Loucy (cell line): ENCODE measurements at regions not wholly inside any gene's neighbourhood (a gene's known extent, or its start where the extent isn't known, plus 50 kb on each side); places are given as distances from the start of the nearest gene placed in this dataset.

Experiments used
- H2AFZ ChIP-seq: fragments of 200-600 bp; sonication (generic); 2 replicates; pipeline ENCODE4 v1.6.0; 2016; ENCODE audit warnings: antibody characterized with exemption, mild to moderate bottlenecking, low read length, moderate library complexity
- H3F3A ChIP-seq: fragments of 200-600 bp; 2 replicates; pipeline ENCODE4 v1.6.0; 2016; ENCODE audit warnings: antibody characterized with exemption, low read depth, mild to moderate bottlenecking
- H3K27me3 ChIP-seq: fragments of 200-600 bp; sonication (generic); 2 replicates; pipeline ENCODE4 v1.6.1; 2014; ENCODE audit warnings: low read length, mild to moderate bottlenecking; ENCODE audit not compliant: insufficient read depth, poor library complexity, severe bottlenecking
- H3K36me3 ChIP-seq: fragments of 200-600 bp; sonication (generic); 2 replicates; pipeline ENCODE4 v1.6.1; 2016; ENCODE audit warnings: low read length; ENCODE audit not compliant: insufficient read depth
- H3K4me1 ChIP-seq: fragments of 200-600 bp; sonication (generic); 2 replicates; pipeline ENCODE4 v1.5.1; 2014; ENCODE audit warnings: low read length, mild to moderate bottlenecking; ENCODE audit not compliant: insufficient read depth, poor library complexity, severe bottlenecking
- H3K4me2 ChIP-seq: fragments of 200-600 bp; sonication (generic); 2 replicates; pipeline ENCODE4 v1.6.0; 2014; ENCODE audit warnings: antibody characterized with exemption, low read length, low read depth, mild to moderate bottlenecking; ENCODE audit not compliant: poor library complexity, severe bottlenecking
- H3K4me3 ChIP-seq: fragments of 200-600 bp; sonication (generic); 2 replicates; pipeline ENCODE4 v1.5.1; 2014; ENCODE audit warnings: low read length, mild to moderate bottlenecking, mixed read lengths; ENCODE audit not compliant: poor library complexity, severe bottlenecking
- H3K79me2 ChIP-seq: fragments of 200-600 bp; sonication (generic); 2 replicates; pipeline ENCODE4 v1.6.1; 2014; ENCODE audit warnings: low read length; ENCODE audit not compliant: insufficient read depth
- H3K9ac ChIP-seq: fragments of 200-600 bp; sonication (generic); 2 replicates; pipeline ENCODE4 v1.6.0; 2014; ENCODE audit warnings: mild to moderate bottlenecking, low read depth, low read length, moderate library complexity; ENCODE audit not compliant: poor library complexity, severe bottlenecking
- H3K9me2 ChIP-seq: fragments of 200-600 bp; sonication (generic); replicated peaks from 2 replicates; pipeline ENCODE4 v1.6.1; 2016; ENCODE audit warnings: low read depth, low read length, mixed read lengths
- H3K9me3 ChIP-seq: fragments of 200-600 bp; sonication (generic); 2 replicates; pipeline ENCODE4 v1.6.1; 2014; ENCODE audit warnings: mild to moderate bottlenecking, antibody characterized with exemption, low read length, low read depth; ENCODE audit not compliant: insufficient read depth
- H4K20me1 ChIP-seq: fragments of 200-600 bp; sonication (generic); 2 replicates; pipeline ENCODE4 v1.6.0; 2014; ENCODE audit warnings: antibody characterized with exemption, low read length, mild to moderate bottlenecking; ENCODE audit not compliant: insufficient read depth, poor library complexity, severe bottlenecking
- EZH2phosphoT487 ChIP-seq: fragments of 200-600 bp; IDR thresholded peaks from 2 replicates; pipeline ENCODE4 v1.6.1; 2018; ENCODE audit warnings: antibody characterized with exemption, mild to moderate bottlenecking, moderate library complexity, borderline replicate concordance
- TF ChIP-seq, protein P1 (sequence below): fragments of 200-600 bp; sonication (generic); conservative IDR thresholded peaks from 2 replicates; pipeline ENCODE4 v1.5.1; 2014; ENCODE audit warnings: mild to moderate bottlenecking, antibody characterized with exemption, low read length

GRCh38 chr2:196403471-196403870, 232.1 kb upstream of the STK17B start:
- H3K4me2 ChIP-seq, result no peak overlapping the region
- no peaks in the 10 kb centered on the region for H3K36me3 ChIP-seq
- H3F3A ChIP-seq, result no peaks in the 10 kb centered on the region
- H4K20me1 ChIP-seq, result no peaks in the 10 kb centered on the region
- H2AFZ ChIP-seq, result no peak overlapping the region
- H3K9ac ChIP-seq, result no peak overlapping the region
- H3K9me3 ChIP-seq, result no peaks in the 10 kb centered on the region
- no peak for TF ChIP-seq EZH2phosphoT487
- TF ChIP-seq, protein P1, sequence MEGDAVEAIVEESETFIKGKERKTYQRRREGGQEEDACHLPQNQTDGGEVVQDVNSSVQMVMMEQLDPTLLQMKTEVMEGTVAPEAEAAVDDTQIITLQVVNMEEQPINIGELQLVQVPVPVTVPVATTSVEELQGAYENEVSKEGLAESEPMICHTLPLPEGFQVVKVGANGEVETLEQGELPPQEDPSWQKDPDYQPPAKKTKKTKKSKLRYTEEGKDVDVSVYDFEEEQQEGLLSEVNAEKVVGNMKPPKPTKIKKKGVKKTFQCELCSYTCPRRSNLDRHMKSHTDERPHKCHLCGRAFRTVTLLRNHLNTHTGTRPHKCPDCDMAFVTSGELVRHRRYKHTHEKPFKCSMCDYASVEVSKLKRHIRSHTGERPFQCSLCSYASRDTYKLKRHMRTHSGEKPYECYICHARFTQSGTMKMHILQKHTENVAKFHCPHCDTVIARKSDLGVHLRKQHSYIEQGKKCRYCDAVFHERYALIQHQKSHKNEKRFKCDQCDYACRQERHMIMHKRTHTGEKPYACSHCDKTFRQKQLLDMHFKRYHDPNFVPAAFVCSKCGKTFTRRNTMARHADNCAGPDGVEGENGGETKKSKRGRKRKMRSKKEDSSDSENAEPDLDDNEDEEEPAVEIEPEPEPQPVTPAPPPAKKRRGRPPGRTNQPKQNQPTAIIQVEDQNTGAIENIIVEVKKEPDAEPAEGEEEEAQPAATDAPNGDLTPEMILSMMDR, result no peak
- no peaks in the 10 kb centered on the region for H3K4me1 ChIP-seq
- no peak overlapping the region for H3K4me3 ChIP-seq
- no peaks in the 10 kb centered on the region for H3K9me2 ChIP-seq
- H3K79me2 ChIP-seq, result no peaks in the 10 kb centered on the region
- H3K27me3 ChIP-seq, result no peaks in the 10 kb centered on the region

- H3K9ac ChIP-seq, result no peak overlapping the region
- H3K9me3 ChIP-seq, result no peaks in the 10 kb centered on the region
- H4K20me1 ChIP-seq, result no peaks in the 10 kb centered on the region
- H3K4me3 ChIP-seq, result no peak overlapping the region
- TF ChIP-seq, protein P1, result peak; percentile 41
- no peak for TF ChIP-seq EZH2phosphoT487
- no peaks in the 10 kb centered on the region for H3K79me2 ChIP-seq
- H3F3A ChIP-seq, result no peaks in the 10 kb centered on the region
- H3K4me1 ChIP-seq, result no peaks in the 10 kb centered on the region
- no peaks in the 10 kb centered on the region for H3K27me3 ChIP-seq
- no peak overlapping the region for H2AFZ ChIP-seq
- no peak overlapping the region for H3K4me2 ChIP-seq
- no peaks in the 10 kb centered on the region for H3K9me2 ChIP-seq
- H3K36me3 ChIP-seq, result no peaks in the 10 kb centered on the region
These were observed 232.9 kb upstream of the STK17B start for GRCh38 chr2:196404276-196404675.

- no peak overlapping the region for H3K4me3 ChIP-seq
- H3K9ac ChIP-seq, result no peak overlapping the region
- no peak overlapping the region for H3K4me2 ChIP-seq
- no peaks in the 10 kb centered on the region for H3K9me3 ChIP-seq
- no peak overlapping the region for H2AFZ ChIP-seq
- no peaks in the 10 kb centered on the region for H3K4me1 ChIP-seq
- no peaks in the 10 kb centered on the region for H3K79me2 ChIP-seq
- no peak for TF ChIP-seq EZH2phosphoT487
- TF ChIP-seq, protein P1, result no peak
- H3K36me3 ChIP-seq, result no peaks in the 10 kb centered on the region
- H3K9me2 ChIP-seq, result no peaks in the 10 kb centered on the region
- H3F3A ChIP-seq, result no peaks in the 10 kb centered on the region
- H3K27me3 ChIP-seq, result no peaks in the 10 kb centered on the region
- H4K20me1 ChIP-seq, result no peaks in the 10 kb centered on the region
These were observed 231.7 kb upstream of the CCDC150 start for GRCh38 chr2:196407675-196408264.
